Left colon (tissue), 2 donors: ENCODE measurements at regions not wholly inside any gene's neighbourhood (a gene's known extent, or its start where the extent isn't known, plus 50 kb on each side); places are given as distances from the start of the nearest gene placed in this dataset.
A peak's percentile ranks its signal among the peaks of the same experiment; 100 is the strongest.

Source experiments
- ATAC-seq: fragments of 200-7000 bp; cut with Tn5 transposase; one replicate; pipeline ENCODE4 v1.9.1; 2020; ENCODE audit warnings: mild to moderate bottlenecking, moderate library complexity
- DNase-seq, 2 donors: peaks; one replicate each; pipeline ENCODE4 v3.0.0-alpha.2; 2020
- intact Hi-C, 2 donors: fragments of 100-400 bp; cut with DNase I in 1 of 2; cut with micrococcal nuclease in 1 of 2; formaldehyde crosslinking; loops; one replicate each; pipeline versions ENCODE4 v1.11.2 to v1.14.0; 2022; cut with DNase I, micrococcal nuclease
- donor health status: DM: no; HTN: no; CAD: no.
- donor health status: DM: yes; HTN: yes; CAD: no.

DNA sequence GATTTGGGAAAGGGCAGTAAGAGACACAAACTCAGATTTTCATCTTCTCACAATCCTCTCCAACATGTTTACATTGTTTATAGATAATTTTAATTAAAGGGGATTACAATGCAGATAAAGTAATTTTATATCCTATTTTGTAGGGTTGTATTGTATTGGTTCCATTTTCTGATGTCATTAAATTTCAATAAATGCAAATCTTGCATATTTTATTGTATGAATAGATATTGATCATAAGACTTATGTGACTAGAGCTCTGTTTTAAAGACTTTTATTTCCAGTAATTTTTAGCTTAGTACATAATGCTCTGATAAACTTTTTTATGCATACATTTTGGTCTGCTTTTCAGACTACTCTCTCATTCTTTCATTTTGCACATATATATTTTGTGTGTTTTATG lies 819.6 kb downstream of the TSN start:
- no peak for ATAC-seq
- intact Hi-C loops = no loop called here
- DNase-seq = no peak

- DNase-seq = no peak
- no peak for ATAC-seq
- intact Hi-C loops = no loop called here
Measured at GRCh38 chr2:122583159-122583917, 827.9 kb downstream of the TSN start.

DNA sequence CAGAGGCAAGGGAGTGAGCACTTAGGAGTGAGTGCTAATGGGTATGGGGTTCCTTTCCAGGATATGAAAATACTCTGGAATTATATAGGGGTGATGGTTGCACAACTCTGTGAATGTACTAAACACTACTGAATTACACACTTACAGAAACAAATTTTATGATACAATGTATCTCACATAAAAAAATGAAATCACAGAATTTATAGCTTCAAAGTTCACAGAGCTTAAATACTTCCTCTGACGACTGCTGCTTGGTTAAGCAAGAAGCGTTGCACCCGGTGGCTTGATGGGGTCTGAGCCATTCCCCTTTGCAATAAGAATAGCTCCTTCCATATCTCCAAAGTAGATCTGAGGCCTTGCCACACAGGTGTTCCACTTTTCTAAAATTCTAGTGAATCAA lies 835.1 kb downstream of the TSN start:
- DNase-seq (peak in 1 of 2 donors; percentile 43), ATAC-seq (peak; percentile 85)
- intact Hi-C loops = no loop called here

DNA sequence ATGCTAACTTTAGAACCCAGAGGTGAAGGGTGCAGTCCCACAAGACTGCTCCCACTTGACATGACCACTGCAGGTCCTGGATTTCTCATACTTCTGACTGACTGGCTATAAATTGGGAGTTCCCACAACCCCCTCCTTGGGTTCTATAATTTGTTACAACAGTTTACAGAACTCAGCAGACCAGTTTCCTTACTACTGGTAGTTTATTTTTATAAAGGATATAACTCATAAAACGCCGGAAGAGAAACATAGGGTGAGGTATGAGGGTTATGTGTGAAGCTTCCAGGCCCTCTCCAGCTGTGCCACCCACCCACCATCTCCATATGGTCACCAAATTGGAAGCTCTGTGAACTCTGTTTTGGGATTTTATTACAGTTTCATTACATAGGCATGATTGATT lies 839.6 kb downstream of the TSN start:
- ATAC-seq (peak; percentile 85), DNase-seq (peak in 1 of 2 donors; percentile 13)
- intact Hi-C loops = no loop called here

GRCh38 chr2:122596598-122596997 lies 841.1 kb downstream of the TSN start:
- intact Hi-C loops = no loop called here
- DNase-seq (no peak), ATAC-seq (peak; percentile 32)

DNA sequence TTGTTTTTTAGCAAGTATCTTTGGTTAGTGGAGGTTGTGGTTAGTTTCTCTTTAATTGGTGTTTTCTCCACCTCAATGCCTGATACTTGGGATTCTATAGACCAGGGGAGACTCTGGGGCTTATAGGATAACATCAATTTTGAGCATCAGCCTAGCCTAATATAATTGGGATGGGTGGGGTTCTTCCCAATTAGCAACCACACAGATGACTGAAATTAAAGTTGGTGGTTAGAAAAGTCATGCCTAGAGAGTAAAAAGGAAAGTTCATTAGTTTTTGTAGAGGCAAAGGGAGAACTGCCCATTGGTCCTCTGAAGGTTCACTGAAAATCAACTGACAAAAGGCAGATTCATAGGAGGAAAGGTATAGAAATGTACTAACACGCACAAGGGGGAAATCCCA lies 843.3 kb downstream of the TSN start:
- ATAC-seq = no peak
- intact Hi-C loops = no loop called here
- DNase-seq = no peak

DNA sequence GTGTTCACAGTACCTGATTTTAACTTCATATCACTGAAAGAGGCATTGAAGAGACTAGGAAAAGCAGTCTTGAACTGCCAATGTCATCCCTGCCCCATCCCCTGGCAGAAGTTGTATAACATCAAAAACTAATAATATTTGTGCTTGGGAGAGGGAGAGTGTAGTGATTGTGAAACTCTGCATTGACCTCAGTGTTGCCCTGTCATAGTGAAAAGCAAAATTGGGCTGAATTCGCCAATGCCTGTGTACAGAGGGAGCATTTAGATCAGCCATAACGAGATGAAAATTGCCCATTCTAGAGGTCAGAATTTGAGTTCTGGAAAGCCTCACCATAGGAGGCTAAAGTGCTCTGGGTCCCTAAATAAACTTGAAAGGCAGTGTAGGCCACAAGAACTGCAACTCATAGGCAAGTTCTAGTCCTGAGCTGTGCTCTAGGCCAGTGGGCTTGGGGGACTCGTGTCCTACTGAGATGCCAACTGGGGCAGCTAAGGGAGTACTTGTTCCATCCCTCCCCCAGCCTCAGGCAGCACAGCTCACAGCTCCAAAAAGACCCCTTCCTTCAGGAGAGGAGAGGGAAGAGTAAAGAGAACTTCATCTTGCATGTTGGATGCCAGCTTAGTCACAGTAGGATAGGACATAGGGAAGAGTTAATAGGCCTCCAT lies 855.6 kb downstream of the TSN start:
- intact Hi-C loops = no loop called here
- no peak for ATAC-seq

GRCh38 chr2:122622934-122623333 lies 867.5 kb downstream of the TSN start:
- ATAC-seq (no peak), DNase-seq (no peak)
- intact Hi-C loops = no loop called here

More for the DNA sequence above, 855.6 kb downstream of the TSN start:
- DNase-seq = no peak

DNA sequence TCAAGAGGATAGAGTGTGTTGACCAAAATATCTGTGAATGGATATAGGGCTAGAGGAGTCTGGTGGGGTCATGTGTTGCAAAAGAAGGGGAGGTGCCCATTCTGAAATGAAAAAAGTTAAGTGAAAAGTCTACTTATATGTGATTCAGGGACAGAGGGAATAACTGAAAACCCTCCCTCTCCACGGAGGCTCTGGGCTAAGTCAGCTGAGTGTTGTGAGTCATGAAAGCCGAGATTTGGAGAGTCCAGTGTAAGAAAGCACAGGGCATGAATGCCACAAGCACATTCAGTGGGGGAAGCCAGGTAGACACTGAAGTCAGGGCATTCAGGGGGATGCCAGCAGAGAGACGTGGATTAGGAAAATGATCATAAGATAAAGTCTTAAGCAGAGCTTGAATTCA lies 871.9 kb downstream of the TSN start:
- ATAC-seq (no peak), DNase-seq (no peak)
- intact Hi-C loops = no loop called here

DNA sequence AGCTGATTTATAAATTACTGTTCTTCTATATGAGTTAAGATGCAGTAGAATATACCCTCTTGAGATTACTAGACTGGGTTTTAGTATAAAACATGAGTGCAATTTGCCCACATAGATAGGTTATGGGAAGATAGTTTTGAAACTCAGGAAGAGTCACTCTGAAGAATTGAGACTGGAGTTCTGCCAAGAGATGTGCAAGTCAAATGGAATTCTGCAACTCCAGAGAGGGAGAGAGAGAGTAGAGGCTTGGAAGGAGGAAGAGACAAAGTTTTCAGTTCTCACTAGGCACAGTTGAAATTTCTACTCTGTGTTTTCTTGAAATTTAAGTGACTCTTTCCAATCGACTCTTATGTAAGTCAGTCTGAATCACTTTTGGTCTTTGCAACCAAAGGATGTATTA lies 878.8 kb downstream of the TSN start:
- DNase-seq (no peak), ATAC-seq (no peak)
- intact Hi-C loops = no loop called here

- DNase-seq (no peak), ATAC-seq (no peak)
- intact Hi-C loops = no loop called here
Measured at GRCh38 chr2:122634920-122635319, 879.5 kb downstream of the TSN start.

GRCh38 chr2:122635686-122636085 lies 880.2 kb downstream of the TSN start:
- intact Hi-C loops = no loop called here
- ATAC-seq (no peak), DNase-seq (no peak)

DNA sequence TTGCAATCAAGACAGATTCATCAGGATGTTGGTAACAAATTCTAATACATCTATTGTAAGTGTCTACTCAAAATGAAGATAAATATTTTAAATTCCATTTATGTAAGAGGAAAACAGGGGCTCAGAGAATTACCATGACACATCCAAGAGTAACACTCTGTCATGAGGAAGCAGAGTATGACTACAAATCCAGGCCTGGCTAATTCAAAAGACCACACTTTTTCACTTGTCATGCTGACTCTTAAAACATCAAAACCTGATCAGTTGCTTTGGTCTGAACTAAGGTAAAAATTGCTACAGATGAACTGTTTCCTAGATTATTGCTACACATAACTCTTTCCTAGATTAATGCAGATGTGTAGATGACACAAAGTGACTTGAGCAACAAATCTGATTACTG lies 880.6 kb downstream of the TSN start:
- intact Hi-C loops = no loop called here
- ATAC-seq (no peak), DNase-seq (no peak)

- DNase-seq (no peak), ATAC-seq (no peak)
- intact Hi-C loops = no loop called here
Measured at GRCh38 chr2:122639176-122639575, 883.7 kb downstream of the TSN start.

GRCh38 chr2:122639711-122640110 lies 884.3 kb downstream of the TSN start:
- intact Hi-C loops = no loop called here
- ATAC-seq (no peak), DNase-seq (no peak)

DNA sequence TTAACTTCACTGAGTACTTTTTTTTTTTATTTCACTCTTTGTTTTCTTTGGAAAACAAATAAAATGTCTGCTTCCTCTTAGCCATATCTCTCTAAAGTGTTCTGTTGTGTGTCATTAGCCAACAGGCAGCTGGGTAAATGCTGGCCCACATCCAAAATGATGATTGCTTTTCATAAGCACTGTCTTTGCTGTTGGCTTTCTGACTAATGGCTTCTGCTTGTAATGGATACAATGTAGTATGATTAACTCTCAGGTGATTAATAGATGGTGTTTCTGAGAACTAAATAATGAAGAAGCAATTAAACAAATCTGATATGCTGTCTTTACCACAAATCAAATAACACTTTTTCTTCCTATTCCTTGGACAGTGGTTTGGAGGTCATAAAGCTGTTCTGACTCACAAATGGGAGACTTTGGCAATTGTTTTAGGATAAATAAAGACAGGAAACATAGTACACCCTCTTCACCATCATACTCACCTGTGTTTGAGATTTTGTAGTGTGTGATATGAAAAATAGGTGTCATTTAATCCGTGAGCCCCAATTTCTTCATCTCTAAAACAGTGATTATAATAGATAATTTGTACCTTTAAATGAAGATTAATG lies 888.4 kb downstream of the TSN start:
- DNase-seq (no peak), ATAC-seq (peak; percentile 55)
- intact Hi-C loops = no loop called here

DNA sequence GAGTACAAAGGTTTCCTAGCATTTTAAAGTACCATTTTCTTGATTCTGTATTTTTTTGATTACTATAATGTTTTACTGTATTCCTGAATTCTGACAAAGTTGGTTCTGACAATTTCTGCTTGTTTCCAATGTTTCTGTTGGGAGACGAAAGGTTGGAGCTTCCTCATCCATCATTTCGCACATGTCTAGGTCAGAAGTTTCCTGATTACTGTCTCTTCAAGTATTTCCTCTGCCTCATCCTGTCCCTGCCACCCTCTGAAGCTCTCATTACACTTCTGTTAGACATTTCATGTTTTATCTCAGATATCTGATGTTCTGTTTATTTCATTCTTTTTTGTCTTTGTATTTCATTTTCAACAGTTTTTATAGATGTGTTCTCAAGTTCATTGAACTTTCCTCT lies 895.8 kb downstream of the TSN start:
- ATAC-seq = no peak
- no peak for DNase-seq
- intact Hi-C loops = no loop called here

- no peak for DNase-seq
- no peak for ATAC-seq
- intact Hi-C loops = no loop called here
Measured at GRCh38 chr2:122651780-122652179, 896.3 kb downstream of the TSN start.

DNA sequence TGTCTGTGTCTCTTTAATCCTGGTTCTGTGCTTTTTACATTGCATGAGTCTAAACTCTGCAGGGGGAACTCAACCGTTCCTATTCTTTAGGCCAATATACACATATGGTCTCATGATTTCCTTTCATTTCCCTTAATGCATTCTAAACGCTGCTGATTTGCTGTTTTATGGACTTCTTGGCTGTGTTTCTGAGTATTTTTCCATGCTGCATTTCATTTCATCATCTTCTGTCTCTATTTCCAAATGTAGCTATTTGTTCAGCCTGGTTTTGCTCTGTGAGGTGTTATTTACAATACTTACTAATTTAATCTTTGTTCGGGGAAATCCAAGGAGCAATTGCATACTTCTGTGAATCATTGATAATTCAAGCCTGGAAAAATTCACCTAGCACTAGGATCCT lies 897.2 kb downstream of the TSN start:
- ATAC-seq (no peak), DNase-seq (no peak)
- intact Hi-C loops = no loop called here

DNA sequence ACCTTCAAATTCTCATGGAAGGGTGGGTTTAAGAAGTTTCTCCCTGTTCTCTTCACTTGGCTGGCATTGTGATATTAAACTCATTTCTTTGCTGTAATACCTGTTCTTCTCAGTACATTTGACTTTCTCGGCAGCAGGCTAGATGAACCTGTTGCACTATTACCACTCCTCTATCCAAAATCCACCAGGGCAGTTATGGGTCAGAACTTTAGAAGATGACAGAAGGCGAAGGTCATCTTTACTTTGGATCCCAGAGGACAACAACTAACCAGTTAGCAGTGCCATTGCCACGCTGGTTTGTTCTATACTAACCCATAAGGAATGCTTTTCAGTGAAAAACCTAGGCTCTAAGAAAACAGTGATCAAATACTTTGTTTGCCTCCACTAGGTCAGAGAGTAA lies 901.0 kb downstream of the TSN start:
- intact Hi-C loops = no loop called here
- no peak for ATAC-seq
- no peak for DNase-seq
